Cerebellar nuclear complex (tissue), 1 donor: ENCODE measurements at regions not wholly inside any gene's neighbourhood (a gene's known extent, or its start where the extent isn't known, plus 50 kb on each side); places are given as distances from the start of the nearest gene placed in this dataset.

ENCODE experiments used
- DNase-seq, 2 experiments: peaks; one replicate each; lab custom pipeline; 2025; lab: John Stamatoyannopoulos, UW

DNA sequence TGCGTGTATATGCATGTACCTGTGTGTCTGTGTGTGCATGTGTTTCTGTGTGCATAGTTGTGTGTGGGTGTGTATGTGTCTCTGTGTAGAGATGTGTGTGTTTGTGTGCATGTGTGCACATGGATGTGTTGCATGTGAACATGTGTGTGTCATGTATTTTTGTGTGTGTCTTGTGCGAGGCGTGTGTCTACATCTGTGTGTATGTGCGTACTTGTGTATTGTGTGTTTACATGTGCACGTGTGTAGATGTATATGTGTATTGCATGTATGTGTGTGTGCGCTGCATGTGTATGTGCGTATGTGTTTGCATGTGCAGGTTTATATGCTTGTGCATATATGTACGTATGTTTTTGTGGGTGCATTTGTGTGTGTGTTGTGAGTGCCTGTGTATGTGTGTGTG, 735.2 kb downstream of the GALR1 start:
- no peak for DNase-seq

DNA sequence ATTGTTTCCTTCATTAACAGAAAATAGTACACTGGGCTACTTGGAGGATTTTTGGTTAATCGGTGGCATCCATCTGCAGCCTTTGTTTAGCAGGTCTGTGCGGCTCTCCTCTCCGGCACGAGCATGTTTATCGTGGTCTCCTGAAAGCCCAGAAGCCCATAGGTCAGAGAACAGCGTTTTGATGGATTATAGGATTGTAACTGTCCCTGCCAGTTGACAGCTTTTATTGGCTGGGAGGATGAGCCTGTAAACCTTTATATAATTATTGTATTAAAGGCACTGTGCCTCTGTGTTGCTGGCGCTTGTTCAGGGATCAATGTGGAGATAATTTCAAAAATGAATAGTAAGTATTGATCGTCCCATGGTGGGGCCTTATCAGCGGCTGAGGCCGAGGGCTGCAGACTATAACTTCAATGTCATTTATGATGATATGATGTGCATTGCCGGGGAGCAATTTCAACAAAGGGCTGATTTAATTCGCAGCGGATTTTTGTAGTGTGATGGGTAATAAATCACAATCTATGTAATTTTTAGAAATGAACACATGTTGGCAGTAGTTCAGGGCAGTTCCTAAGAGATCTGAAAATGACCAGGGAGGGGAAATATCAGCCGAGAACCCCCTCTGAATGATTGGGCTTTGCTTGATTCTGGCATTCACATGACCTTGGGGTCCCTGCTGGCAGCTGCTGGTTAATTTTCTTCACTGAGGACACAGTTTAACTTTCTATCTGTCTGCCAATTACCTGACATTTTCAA, 736.1 kb downstream of the GALR1 start:
- no peak for DNase-seq

DNA sequence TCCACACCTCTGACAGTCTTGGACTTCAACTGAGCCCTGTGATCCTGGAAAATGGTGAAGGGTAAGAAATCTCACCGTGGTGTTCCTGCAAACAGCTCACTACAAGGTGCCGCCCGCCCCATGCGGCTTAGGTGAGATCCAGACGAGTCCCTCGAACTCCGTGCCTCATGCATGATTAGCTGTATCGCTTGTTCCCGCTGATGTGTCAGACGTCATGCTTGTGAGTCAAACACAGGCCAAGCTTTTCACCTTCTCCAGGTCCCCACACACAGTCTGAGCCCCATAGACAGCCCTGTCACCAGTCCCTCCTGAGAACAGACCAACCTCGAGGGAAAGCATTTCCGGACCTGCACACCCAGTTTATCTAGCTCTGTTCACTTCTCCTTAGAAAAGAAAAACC, 740.5 kb downstream of the GALR1 start:
- DNase-seq = no peak

DNA sequence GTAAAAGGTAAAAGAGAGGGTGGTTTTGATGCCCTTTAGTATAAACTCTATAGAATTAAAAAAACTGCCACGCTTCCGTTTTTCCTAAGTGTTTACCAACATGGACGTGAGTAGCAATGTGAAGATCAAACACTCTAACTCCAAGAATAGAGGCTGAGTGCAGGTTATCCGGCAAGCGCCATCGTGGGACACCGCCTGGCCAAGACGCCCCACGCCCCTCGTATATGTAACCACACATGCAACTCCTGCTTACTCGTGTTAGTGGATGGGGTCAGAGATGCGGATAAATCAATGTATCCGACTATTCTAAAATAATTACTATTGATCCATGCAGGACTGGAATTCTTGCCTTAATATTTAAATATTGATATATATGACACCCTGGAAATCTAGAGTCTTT, 741.3 kb downstream of the GALR1 start:
- no peak for DNase-seq

DNA sequence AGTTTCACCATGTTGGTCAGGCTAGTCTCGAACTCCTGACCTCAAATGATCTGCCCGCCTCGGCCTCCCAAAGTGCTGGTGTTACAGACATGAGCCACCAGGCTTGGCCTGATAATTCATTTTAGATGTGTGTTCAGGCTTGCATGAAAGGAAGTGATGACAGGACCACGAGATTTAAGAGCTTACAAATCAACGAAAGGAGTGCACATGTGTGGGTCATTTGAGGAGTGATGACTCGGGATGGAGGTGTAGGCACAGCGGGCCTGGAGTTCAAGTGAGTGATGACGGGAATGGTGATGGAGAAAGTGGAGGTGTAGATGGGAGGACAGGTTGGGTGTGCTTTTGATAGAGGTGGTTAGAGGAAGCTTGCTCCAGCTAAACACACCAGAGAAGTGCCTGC, 742.4 kb downstream of the GALR1 start:
- DNase-seq = no peak

DNA sequence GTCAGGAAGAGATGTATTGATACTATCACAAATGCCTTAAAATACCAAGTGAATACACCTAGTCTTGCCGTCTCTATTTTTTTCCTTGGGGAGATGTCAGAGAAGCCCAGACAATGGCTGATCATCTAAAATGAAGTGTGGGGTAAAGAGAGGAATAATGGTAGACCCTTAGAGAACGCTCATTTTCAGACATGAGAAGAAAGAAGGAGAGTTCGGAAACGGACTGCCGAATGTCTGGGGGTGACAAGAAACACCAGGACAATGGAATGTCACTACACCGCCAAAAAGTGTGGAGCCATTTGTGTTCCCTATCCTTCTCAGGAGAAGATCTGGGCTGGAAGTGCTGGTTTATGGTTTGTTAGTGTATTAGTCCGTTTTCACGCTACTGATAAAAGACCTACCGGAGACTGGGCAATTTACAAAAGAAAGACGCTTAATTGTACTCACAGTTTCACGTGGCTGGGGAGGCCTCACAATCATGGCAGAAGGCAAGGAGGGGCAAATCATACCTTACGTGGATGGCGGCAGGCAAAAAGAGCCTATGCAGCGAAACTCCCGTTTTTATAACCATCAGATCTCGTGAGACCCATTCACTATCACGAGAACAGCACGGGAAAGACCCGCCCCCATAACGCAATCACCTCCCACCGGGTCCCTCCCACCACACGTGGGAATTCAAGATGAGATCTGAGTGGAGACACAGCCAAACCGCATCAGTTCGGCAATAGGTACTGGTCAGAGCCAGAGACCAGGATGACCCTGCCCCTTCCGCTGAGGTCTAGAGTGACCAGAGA, 743.7 kb downstream of the GALR1 start:
- DNase-seq = no peak

DNA sequence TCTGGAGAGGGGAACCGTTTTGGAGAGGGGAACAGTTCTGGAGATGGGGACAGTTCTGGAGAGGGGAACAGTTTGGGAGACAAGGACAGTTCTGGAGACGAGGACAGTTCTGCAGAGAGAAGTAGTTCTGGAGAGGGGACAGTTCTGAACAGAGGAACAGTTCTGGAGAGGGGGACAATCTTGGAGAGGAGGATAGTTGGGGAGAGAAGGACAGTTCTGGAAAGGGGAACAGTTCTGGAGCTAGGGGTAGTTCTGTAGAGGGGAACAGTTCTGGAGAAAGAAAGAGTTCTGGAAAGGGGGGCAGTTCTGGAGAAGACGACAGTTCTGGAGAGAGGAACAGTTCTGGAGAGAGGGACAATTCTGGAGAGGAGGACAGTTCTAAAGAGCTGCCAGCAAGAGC, 745.9 kb downstream of the GALR1 start:
- DNase-seq = no peak

DNA sequence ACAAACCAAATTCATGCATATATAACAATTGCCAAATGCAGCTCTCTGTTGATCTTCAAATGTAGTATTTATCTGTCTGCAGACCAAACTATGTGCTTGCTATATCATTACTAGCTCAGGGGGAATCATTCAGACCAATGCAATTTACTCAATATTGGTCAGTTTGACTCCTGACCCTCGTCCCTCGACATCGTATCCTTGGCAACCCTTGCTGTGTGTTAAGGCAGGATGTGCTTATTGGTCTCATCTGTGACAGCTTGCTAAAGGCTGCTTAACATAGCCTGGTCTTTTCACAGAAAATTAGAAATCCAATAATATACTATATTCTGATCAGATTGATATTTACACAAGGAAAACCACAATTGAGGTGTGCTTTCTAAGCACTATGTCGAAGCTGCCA, 747.1 kb downstream of the GALR1 start:
- no peak for DNase-seq

DNA sequence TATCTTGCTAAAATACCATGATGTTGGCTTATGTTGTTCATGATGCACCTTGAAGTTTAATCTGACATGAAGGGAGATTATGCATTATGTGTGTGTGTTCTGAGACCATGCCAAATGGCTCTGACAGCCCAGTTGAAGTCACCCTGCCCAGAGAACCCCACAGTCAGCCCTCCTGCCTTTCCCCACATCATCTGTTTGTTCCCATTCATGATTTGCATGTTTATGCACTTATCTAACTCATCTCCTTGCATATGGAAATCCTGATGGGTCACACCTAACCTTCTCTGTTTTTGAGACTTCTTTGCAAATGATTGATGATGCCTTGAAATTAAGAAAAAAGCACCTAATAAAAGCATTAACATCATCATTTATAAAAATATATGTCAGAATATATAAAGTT, 752.2 kb downstream of the GALR1 start:
- DNase-seq = no peak

DNA sequence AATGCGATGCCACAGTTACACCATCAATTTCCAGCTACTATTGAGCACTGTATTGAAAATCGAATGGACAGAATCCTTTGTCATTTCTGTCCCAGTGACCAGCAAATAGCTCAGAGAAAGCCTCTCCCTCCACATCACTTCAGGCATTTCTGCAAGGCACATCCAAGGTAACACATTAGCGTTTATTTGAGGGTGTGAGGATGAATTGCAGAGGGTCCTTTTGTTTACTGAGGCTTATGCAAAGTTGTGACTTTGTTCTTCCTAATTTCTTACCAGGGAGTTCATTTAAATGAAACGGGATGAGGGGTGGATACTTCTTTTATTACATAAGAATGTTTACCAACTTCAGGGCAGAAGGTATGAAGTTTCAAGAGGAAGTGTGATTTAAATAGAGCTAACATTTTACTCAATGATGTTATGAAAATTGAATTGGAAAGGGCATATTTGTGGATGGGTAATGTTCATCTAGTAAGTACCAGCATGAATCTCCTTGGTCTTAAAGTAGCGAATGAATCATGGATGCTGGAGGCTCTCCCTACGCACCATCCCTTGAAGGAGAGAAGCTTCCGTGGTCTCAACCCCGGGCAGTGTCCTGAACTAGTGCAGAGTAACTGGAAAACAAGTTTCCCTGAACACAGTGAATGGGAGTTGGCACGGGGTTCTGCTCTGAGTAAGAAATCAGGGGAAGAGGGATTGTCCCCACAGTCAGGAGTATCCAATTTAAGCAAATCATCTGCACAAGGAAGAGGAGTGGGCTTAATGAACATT, 756.5 kb downstream of the GALR1 start:
- no peak for DNase-seq

DNA sequence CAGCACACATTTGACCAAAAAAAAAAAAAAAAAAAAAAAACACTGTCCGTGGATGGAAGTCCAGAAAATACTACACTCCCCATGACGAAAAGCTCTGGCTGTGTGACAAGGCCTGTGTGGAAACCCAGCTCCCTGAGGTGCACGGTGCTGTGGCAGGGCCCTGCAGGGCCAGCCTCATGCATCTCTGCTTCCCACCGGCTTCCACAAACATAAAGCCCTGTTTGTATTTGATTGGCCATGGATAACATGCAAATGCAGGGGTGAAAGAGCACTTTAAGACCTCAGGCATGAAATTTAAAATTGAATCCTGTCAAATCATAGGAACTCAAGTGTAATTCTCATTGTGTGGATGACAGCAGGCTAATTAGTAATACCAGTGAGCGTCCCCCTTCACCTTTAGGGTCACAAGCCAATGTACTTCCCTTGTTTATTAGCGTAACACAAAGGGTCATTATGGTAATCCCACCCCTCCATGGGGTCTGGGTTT, 757.2 kb downstream of the GALR1 start:
- no peak for DNase-seq

DNA sequence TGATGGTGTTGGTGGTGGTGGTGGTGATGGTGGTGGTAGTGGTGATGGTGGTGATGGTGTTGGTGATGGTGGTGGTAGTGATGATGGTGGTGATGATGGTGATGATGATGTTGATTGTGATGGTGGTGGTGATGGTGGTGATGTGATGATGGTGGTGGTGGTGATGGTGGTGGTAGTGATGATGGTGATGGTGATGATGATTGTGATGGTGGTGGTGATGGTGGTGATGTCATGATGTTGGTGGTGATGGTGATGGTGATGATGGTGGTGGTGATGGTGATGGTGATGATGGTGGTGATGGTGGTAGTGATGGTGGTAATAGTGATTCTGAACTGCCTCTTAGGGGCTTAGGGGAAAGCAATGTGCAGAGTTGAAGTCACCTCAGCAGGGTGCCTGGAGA, 760.7 kb downstream of the GALR1 start:
- DNase-seq = no peak

DNA sequence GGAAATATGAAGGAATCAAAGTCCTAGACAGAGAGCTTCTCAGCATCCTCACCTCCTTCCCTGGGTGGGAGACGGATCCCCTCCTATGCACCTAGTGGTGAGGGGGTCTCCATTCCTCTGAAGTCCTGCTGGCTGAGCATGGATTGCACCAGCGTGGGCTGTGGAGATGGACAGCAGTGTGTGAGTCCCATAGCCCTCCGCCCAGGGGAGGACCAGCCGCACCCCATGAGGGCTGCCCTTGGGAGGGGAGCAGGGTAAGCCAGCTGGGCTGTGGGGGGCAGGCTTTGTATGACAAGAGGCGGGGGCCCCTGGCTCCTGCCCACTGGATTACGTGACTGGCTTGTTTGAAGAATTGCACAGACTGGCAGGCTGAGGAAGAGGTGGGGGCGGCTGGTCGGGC, 768.2 kb downstream of the GALR1 start:
- no peak for DNase-seq

DNA sequence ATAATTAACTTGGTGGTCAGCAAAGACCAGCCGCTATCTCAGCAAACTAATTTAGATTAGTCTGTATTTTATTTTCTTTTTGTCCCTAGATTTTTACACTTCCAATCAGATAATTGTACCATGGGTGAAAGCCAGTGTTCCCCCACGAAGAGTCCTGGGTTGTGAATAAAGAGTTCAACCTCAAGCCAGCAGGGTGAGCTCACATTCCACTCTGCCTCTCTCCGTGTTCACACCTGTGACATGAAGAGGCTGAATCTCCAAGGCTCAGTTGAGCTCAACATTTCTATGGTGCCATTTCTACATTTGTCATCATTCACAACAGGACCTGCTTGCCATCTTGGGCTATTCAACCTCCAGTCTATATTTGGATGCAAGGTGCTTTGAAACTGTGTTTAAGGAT, 771.5 kb downstream of the GALR1 start:
- no peak for DNase-seq

DNA sequence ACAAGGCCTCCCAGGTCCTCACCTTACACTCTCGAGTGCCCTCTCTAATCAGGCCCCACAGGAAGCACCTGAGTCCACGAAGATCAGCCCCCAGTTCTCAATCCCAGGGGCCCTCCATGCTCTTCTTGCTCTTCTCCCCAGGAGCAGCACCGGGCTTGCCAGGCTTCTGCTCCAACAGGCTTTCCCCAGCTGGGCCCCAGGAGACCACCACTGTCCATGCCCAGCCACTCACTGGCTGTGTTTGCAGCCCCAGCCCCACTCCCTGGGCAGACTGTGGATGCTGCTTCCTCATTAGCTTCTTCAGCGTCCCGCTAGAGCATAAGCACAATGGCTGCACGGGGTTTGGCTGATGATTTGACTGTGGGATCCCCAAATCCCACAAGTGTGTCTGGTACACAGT, 781.9 kb downstream of the GALR1 start:
- DNase-seq = no peak

DNA sequence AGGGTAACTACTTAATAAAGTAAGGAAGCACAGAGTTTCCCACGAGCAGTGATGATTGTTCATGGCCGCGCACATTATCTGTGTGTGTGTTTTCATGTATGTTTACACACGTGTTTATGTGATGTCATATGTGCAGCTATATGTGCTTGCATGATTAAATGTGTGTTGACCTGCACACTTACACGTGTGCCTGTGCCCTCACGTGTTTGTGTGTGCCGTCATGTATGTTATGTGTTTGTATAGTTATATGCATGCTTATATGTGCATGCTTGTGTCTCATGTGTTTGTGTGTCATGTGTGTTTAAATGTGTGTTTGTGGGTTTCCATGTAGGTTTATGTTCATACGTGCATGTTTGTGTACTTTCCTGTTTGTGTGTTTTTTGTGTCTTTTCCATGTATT, 782.3 kb downstream of the GALR1 start:
- DNase-seq = no peak

DNA sequence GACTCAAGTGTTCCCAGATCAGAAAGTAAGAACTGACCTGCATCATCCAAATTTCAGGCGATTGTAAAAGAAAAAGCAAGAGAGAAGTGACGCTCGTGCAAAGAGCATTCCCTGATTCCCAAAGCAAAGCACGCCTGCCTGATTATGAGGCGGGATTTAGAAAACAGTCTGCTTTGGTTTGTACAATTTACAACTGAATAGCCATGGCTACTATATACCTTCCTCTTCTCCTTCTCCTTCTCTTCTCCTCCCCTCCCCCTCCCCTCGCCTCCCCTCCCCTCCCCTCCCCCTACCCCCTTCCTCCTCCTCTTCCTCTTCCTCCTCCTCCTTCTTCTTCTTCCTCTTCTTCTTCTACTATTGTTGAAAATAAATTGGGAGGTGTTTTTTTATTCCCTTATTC, 782.9 kb downstream of the GALR1 start:
- no peak for DNase-seq

DNA sequence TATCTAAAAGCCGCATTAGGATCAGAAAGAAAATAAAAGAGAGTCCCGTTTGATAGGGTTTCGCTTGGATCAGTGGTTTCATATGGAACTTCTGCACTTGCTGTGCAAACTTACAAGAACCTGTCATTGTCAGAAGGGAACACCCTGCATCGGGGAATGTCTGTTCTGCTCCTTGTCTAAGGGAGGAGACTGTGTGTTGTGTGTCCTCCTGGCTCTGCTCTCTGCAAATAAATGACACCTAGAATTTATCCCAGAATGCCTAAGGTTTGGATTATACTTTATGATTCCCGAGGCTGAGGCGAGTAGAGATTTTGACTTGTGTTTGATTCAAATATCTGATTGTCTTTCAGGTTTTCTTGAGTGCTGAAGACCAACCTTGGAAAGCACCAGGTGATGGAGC, 785.1 kb downstream of the GALR1 start:
- no peak for DNase-seq

DNA sequence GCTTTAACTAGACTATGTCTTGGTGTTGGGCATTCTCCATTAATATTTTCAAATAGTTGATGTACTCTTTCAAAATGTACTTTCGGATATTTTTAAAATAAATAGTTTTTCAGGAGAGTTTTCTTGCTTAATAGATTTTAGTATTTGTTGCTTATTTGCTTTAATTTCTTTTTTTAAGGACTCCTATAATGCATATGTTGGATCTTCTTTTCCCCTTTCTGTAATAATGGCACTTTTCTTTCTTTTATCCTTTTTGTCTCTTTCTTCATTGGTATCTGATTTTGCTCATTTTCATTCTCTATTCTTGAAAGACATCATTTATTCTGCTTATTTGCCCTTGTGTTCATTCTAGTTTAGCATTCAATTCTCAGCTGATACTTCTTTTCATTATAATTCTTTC, 791.6 kb downstream of the GALR1 start:
- no peak for DNase-seq

DNA sequence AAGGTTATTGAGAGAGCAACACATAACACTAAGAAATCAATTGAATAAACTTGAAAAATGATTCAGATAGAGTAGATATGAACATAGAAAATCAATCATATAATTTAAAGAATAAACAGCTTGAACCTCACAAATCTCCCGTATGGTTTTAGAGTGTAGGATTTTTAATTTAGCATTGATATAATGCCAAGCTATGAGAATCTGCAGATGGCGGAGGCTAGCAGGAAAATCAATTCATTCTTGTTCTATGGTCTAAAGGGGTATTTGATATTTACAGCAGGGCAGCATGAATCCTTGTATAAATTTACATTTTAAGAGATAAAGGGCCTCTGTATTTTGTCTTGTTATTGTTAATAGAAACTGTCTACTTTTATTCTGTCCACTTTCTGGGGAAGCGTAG, 797.0 kb downstream of the GALR1 start:
- DNase-seq = no peak

DNA sequence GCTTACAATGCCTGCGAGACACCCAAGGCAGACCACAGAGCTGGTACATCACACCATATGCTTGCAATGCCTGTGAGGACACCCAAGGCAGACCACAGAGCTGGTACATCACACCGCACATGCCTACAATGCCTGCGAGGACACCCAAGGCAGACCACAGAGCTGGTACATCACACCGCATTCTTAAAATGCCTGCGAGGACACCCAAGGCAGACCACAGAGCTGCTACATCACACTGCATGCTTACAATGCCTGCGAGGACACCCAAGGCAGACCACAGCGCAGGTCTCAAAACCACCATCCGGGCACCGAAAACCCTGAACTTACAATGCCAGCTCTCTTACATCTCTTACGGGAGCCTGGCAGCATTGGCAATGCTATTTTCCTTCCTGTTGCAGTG, 799.6 kb downstream of the GALR1 start:
- no peak for DNase-seq

DNA sequence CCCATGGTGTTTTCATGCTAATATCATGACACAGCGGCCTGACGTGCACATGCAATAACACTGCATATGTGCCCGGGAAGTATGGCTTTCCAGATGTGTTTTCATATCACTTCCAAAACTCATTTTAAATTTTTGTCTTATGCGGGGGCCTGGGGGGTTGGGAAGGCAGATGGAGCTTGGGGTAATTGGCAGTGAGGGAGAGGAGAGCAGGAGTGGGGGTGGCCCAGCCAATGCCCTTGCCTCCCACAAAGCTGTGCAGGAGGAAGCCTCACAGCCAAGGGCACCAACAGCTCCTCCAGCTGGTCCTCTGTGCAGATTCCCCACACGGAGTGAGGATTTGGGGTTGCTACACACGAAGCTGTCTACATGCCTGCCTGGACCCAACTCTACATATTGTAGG, 805.2 kb downstream of the GALR1 start:
- no peak for DNase-seq

DNA sequence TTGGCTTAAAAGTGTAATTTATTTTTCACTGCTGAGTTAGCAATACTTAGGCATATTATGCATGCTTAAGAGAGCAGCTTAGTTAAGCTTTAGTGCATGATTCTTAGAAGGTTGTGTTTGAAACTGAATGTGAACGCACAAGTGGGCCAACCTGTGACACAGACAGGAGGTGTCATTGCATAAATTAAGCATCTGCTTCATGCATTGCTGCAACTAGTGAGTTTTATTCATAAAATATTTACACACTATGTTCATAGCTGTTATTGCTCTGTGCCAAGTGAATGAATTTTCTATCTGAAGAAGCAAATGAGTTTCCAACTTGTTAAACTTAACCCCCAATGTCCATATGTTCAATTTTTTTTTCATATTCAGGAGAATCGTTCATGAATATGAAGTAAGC, 806.4 kb downstream of the GALR1 start:
- DNase-seq = no peak
